Neutrophil (primary cell): ENCODE measurements at regions not wholly inside any gene's neighbourhood (a gene's known extent, or its start where the extent isn't known, plus 50 kb on each side); places are given as distances from the start of the nearest gene placed in this dataset.

ENCODE experiments used
- H3K27ac ChIP-seq: fragments of 200-600 bp; sonication (generic); 2 replicates; pipeline ENCODE4 v1.5.1; 2016; ENCODE audit warnings: mild to moderate bottlenecking, moderate library complexity
- H3K27me3 ChIP-seq: fragments of 200-600 bp; sonication (generic); 2 replicates; pipeline ENCODE4 v1.6.0; 2016; ENCODE audit warnings: mild to moderate bottlenecking
- H3K36me3 ChIP-seq: fragments of 200-600 bp; sonication (generic); 2 replicates; pipeline ENCODE4 v1.5.1; 2017
- H3K4me1 ChIP-seq, 2 experiments: fragments of 200-600 bp in 1 of 2; sonication (generic) in 1 of 2; 1 replicate in 1 of 2; 2 replicates in 1 of 2; pipeline versions ENCODE4 v1.5.1 to v1.6.1; 2013 to 2016; ENCODE audit warnings: low read depth in 1 of 2, low read length in 1 of 2, mild to moderate bottlenecking in 1 of 2, moderate library complexity in 1 of 2; ENCODE audit not compliant: control insufficient read depth in 1 of 2, insufficient read depth in 1 of 2
- H3K4me3 ChIP-seq, 2 experiments: fragments of 200-600 bp in 1 of 2; sonication (generic) in 1 of 2; 1 replicate in 1 of 2; 2 replicates in 1 of 2; pipeline ENCODE4 v1.5.1; 2013 to 2016; ENCODE audit warnings: low read depth in 1 of 2, low read length in 1 of 2, mild to moderate bottlenecking in 1 of 2, moderate library complexity in 1 of 2
- H3K9me3 ChIP-seq: fragments of 200-600 bp; sonication (generic); 2 replicates; pipeline ENCODE4 v1.5.1; 2016
- CTCF ChIP-seq: fragments of 200-600 bp; sonication (generic); IDR thresholded peaks from 2 replicates; pipeline ENCODE4 v1.5.1; 2016; ENCODE audit warnings: antibody characterized with exemption

- Histone ChIP-seq H3K4me3 (no peak overlapping the region), H3K4me1 (no peaks in the 10 kb centered on the region), H3K36me3 (no peaks in the 10 kb centered on the region), H3K27me3 (no peaks in the 10 kb centered on the region), H3K27ac (no peak overlapping the region), H3K9me3 (no peaks in the 10 kb centered on the region)
- no peak for TF ChIP-seq CTCF
These were observed 273.9 kb downstream of the ELAVL2 start for GRCh38 chr9:23551929-23552707.

- TF ChIP-seq CTCF, result no peak
- Histone ChIP-seq H3K27me3 (no peaks in the 10 kb centered on the region), H3K36me3 (no peaks in the 10 kb centered on the region), H3K4me3 (no peak overlapping the region), H3K27ac (no peak overlapping the region), H3K4me1 (no peaks in the 10 kb centered on the region), H3K9me3 (no peaks in the 10 kb centered on the region)
These were observed 273.0 kb downstream of the ELAVL2 start for GRCh38 chr9:23552876-23553601.

- Histone ChIP-seq H3K27me3 (no peaks in the 10 kb centered on the region), H3K27ac (no peak overlapping the region), H3K36me3 (no peaks in the 10 kb centered on the region), H3K4me3 (no peak overlapping the region), H3K9me3 (no peaks in the 10 kb centered on the region), H3K4me1 (no peaks in the 10 kb centered on the region)
- TF ChIP-seq CTCF, result no peak
These were observed 271.4 kb downstream of the ELAVL2 start for GRCh38 chr9:23554686-23555085.

DNA sequence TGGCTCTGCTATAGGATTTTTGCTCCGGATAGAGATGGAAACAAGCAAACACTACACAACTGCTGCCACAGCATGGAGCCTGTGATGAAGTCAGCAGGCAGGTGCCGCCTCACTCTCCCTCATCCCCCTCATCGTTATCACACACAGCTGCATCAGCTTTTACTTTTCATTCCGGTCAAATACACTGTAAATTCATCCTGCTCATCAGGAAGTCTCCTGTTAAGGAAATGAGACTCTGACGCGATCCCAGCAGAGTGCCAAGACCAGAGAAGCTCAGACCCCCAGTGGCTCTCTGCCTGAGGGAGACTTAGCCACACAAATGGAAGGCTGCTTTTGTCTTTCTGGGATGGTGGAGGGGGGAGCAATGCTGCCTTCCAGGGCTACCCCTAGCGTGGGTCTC lies 270.2 kb downstream of the ELAVL2 start:
- Histone ChIP-seq H3K4me1 (no peaks in the 10 kb centered on the region), H3K27me3 (no peaks in the 10 kb centered on the region), H3K27ac (no peak overlapping the region), H3K4me3 (no peak overlapping the region), H3K36me3 (no peaks in the 10 kb centered on the region), H3K9me3 (no peaks in the 10 kb centered on the region)
- no peak for TF ChIP-seq CTCF

DNA sequence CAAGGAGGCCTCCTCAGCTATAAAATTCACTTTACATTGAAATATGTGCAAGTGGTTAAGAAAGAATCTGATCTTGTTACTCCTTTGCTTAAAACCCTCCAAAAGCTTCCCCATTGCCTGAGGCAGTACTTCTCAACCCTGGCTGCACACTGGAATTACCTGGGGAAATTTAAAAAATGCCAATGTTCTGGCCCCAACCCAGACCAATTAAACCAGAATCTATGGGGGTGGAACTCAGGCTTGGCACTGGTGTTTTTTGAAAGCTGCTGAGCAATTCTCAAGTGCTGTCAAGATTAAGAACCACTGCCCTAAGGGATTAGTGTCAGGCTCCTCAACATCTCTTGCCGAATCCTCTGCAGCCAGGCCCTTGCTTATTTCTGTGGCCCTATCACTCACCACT lies 269.6 kb downstream of the ELAVL2 start:
- H3K27ac ChIP-seq, result no peak overlapping the region
- H3K36me3 ChIP-seq, result no peaks in the 10 kb centered on the region
- TF ChIP-seq CTCF, result no peak
- H3K4me1 ChIP-seq, result no peaks in the 10 kb centered on the region
- H3K9me3 ChIP-seq, result no peaks in the 10 kb centered on the region
- H3K27me3 ChIP-seq, result no peaks in the 10 kb centered on the region
- no peak overlapping the region for H3K4me3 ChIP-seq
